ENCODE measurements at regions not wholly inside any gene's neighbourhood (a gene's known extent, or its start where the extent isn't known, plus 50 kb on each side); places are given as distances from the start of the nearest gene placed in this dataset.

DNA sequence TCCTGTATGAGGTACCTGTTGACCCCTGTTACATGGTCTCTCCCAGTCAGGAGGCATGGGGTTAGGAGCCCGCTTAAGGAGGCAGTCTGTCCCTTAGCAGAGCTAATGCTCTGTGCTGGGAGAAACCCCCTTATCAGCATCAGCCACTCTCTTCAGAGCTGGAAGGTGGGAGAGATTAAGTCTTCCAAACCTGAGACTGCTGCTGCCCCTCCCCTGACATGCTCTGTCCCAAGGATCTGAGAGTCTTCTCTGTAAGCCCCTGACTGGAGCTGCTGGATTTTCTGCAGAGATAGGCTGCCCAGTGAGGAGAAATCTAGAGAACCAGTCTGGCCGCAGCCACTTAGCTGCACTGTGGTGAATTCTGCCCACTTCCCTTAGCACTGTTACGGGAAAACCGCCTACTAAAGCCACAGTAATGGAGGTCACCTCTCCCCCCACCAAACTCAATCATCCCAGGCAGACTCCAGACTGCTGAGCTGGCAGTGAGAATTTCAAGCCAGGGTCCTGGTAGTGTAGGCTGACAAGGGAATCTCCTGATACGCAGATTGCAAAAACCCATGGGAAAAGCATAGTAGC lies 222.3 kb downstream of the DDX3Y start:
- no peak overlapping the region for H3K4me3 Mint-ChIP-seq (ENCODE audit: unreplicated experiment)
- H3K27ac Mint-ChIP-seq (ENCODE audit: unreplicated experiment): no peak overlapping the region
- H3K27me3 Mint-ChIP-seq (ENCODE audit: unreplicated experiment): no peaks in the 10 kb centered on the region
- H3K4me1 Mint-ChIP-seq (ENCODE audit: unreplicated experiment): no peaks in the 10 kb centered on the region
- TF ChIP-seq, protein P1, sequence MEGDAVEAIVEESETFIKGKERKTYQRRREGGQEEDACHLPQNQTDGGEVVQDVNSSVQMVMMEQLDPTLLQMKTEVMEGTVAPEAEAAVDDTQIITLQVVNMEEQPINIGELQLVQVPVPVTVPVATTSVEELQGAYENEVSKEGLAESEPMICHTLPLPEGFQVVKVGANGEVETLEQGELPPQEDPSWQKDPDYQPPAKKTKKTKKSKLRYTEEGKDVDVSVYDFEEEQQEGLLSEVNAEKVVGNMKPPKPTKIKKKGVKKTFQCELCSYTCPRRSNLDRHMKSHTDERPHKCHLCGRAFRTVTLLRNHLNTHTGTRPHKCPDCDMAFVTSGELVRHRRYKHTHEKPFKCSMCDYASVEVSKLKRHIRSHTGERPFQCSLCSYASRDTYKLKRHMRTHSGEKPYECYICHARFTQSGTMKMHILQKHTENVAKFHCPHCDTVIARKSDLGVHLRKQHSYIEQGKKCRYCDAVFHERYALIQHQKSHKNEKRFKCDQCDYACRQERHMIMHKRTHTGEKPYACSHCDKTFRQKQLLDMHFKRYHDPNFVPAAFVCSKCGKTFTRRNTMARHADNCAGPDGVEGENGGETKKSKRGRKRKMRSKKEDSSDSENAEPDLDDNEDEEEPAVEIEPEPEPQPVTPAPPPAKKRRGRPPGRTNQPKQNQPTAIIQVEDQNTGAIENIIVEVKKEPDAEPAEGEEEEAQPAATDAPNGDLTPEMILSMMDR (IDR thresholded peaks at IDR 0.05; ENCODE audit: unreplicated experiment): no peak
- H3K36me3 Mint-ChIP-seq (ENCODE audit: low read depth, unreplicated experiment): no peaks in the 10 kb centered on the region
- no peaks in the 10 kb centered on the region for H3K9me3 Mint-ChIP-seq (ENCODE audit: unreplicated experiment)
- DNase-seq (ENCODE audit: low spot score): no peak

DNA sequence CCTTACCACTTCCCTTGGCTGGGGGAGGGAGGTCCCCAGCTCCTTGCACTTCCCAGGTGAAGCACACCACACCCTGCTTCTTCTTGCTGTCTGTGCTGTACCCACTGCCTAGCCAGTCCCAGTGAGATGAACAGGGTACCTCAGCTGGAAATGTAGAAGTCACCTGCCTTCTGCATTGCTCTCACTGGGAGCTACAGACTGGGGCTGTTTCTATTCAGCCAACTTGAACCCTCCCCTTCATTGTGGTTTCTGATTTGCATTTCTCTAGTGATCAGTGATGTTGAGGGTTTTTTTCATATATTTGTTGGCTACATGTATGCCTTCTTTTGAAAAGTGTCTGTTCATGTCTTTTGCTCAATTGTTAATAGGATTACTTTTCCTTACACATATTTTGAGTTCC lies 222.8 kb downstream of the DDX3Y start:
- no peaks in the 10 kb centered on the region for H3K4me1 Mint-ChIP-seq (ENCODE audit: unreplicated experiment)
- H3K36me3 Mint-ChIP-seq (ENCODE audit: low read depth, unreplicated experiment): no peaks in the 10 kb centered on the region

DNA sequence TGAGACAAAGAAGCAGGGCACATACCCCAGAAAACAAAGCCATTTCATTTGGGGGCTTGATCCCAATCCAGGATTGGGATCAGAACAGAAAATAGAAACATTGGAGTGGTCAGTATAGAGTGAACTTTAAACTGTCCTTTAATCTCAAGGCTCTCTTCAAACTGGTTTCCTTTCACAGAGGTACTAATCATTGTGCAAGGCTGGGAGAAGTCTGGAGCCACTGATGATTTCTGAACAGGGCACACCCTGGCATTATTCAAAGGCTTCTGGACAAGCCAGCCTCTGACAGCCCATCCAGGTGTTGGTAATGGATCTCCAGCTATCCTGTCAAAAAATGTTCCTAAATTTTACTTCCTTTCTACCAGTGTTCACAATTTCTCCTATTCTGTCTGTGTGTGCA lies 244.5 kb downstream of the DDX3Y start:
- H3K9me3 Mint-ChIP-seq (ENCODE audit: unreplicated experiment): no peaks in the 10 kb centered on the region
- TF ChIP-seq, protein P1 (IDR thresholded peaks at IDR 0.05; ENCODE audit: unreplicated experiment): no peak
- H3K27me3 Mint-ChIP-seq (ENCODE audit: unreplicated experiment): no peaks in the 10 kb centered on the region
- H3K4me1 Mint-ChIP-seq (ENCODE audit: unreplicated experiment): no peaks in the 10 kb centered on the region
- no peak overlapping the region for H3K27ac Mint-ChIP-seq (ENCODE audit: unreplicated experiment)
- H3K4me3 Mint-ChIP-seq (ENCODE audit: unreplicated experiment): no peak overlapping the region
- H3K36me3 Mint-ChIP-seq (ENCODE audit: low read depth, unreplicated experiment): no peaks in the 10 kb centered on the region
- no peak for DNase-seq (ENCODE audit: low spot score)

More for the DNA sequence above, 222.8 kb downstream of the DDX3Y start:
- TF ChIP-seq, protein P1 (IDR thresholded peaks at IDR 0.05; ENCODE audit: unreplicated experiment): no peak
- H3K27ac Mint-ChIP-seq (ENCODE audit: unreplicated experiment): no peak overlapping the region
- no peak for DNase-seq (ENCODE audit: low spot score)
- no peak overlapping the region for H3K4me3 Mint-ChIP-seq (ENCODE audit: unreplicated experiment)
- H3K9me3 Mint-ChIP-seq (ENCODE audit: unreplicated experiment): no peaks in the 10 kb centered on the region
- H3K27me3 Mint-ChIP-seq (ENCODE audit: unreplicated experiment): no peaks in the 10 kb centered on the region

DNA sequence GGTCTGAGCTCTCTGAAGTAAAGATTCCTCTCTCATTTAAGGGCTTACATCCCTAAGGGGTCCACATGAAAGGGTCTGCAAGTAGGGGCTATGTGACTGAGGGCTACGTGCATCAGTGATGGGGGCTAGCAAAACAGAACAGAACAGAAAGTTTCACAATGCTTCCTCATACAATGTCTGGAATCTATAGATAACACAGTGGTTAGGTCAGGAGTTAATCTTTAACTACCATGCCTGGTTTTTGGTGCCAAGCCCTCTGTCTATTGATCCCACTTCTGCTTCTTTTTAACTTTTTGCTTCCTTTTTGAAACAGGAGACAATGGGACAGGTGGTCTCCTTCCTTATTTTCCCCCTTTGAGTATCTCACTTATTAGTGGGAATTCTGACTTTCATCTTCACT lies 263.0 kb downstream of the DDX3Y start:
- Mint-ChIP-seq H3K4me1 (ENCODE audit: unreplicated experiment) (no peaks in the 10 kb centered on the region), H3K9me3 (ENCODE audit: unreplicated experiment) (peaks cover 5% of the 10 kb centered on the region), H3K27ac (ENCODE audit: unreplicated experiment) (no peak overlapping the region), H3K27me3 (ENCODE audit: unreplicated experiment) (peaks cover 5% of the 10 kb centered on the region), H3K4me3 (ENCODE audit: unreplicated experiment) (no peak overlapping the region), H3K36me3 (ENCODE audit: low read depth, unreplicated experiment) (peaks cover 10% of the 10 kb centered on the region)
- DNase-seq (ENCODE audit: low spot score): no peak
- TF ChIP-seq, protein P1 (IDR thresholded peaks at IDR 0.05; ENCODE audit: unreplicated experiment): no peak

DNA sequence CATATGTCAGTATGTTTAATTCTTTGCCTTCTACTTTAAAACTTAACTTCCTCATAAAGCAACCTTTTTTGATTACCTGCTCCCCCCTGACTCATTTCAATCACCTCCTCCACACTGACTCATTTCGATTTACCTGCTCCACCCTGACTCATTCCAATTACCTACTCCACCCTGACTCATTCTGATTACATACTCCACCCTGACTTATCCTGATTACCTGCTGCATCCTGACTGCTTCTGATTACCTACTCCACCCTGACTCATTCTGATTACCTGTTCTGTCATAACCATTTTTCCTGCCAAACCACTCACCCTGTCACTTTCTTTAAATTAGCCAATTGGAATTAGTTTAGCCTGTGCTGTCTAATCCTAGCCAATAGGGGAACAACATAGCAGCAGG lies 263.6 kb downstream of the DDX3Y start:
- H3K4me1 Mint-ChIP-seq (ENCODE audit: unreplicated experiment): no peaks in the 10 kb centered on the region
- H3K27ac Mint-ChIP-seq (ENCODE audit: unreplicated experiment): no peak overlapping the region
- DNase-seq (ENCODE audit: low spot score): no peak
- H3K36me3 Mint-ChIP-seq (ENCODE audit: low read depth, unreplicated experiment): peaks cover 10% of the 10 kb centered on the region
- TF ChIP-seq, protein P1 (IDR thresholded peaks at IDR 0.05; ENCODE audit: unreplicated experiment): no peak
- H3K27me3 Mint-ChIP-seq (ENCODE audit: unreplicated experiment): peaks cover 3% of the 10 kb centered on the region
- H3K4me3 Mint-ChIP-seq (ENCODE audit: unreplicated experiment): peak overlapping the region; percentile 9
- H3K9me3 Mint-ChIP-seq (ENCODE audit: unreplicated experiment): peaks cover 5% of the 10 kb centered on the region

Measured in endothelial cell (in vitro differentiated cells).